Mucosa of descending colon (tissue), 3 donors: ENCODE measurements at regions not wholly inside any gene's neighbourhood (a gene's known extent, or its start where the extent isn't known, plus 50 kb on each side); places are given as distances from the start of the nearest gene placed in this dataset.

Source experiments
- ATAC-seq: fragments of 200-7000 bp; cut with Tn5 transposase; one replicate; pipeline ENCODE4 v1.9.1; 2020; ENCODE audit warnings: mild to moderate bottlenecking, moderate library complexity
- DNase-seq, 3 donors: peaks; one replicate each; pipeline ENCODE4 v3.0.0-alpha.2; 2020
- H3K36me3 ChIP-seq: fragments of 200-600 bp; one replicate; pipeline ENCODE4 v1.8.0; 2021; ENCODE audit warnings: low read depth, mild to moderate bottlenecking
- H3K4me1 ChIP-seq: fragments of 200-600 bp; one replicate; pipeline ENCODE4 v1.8.0; 2021; ENCODE audit warnings: low read depth, mild to moderate bottlenecking
- H3K4me3 ChIP-seq: fragments of 200-600 bp; one replicate; pipeline ENCODE4 v1.8.0; 2021; ENCODE audit warnings: mild to moderate bottlenecking
- H3K9me3 ChIP-seq: fragments of 200-600 bp; one replicate; pipeline ENCODE4 v1.8.0; 2021; ENCODE audit warnings: mild to moderate bottlenecking
- CTCF ChIP-seq: fragments of 200-600 bp; IDR thresholded peaks from one replicate; pipeline ENCODE4 v1.8.0; 2022; ENCODE audit warnings: antibody characterized with exemption, mild to moderate bottlenecking
- intact Hi-C, 2 donors: fragments of 100-400 bp; cut with DNase I in 1 of 2; cut with micrococcal nuclease in 1 of 2; formaldehyde crosslinking; loops; one replicate each; pipeline versions ENCODE4 v1.11.0 to v1.11.1; 2022; cut with DNase I, micrococcal nuclease
- donor health status: DM: no; HTN: no; CAD: no; lungs with moderate emphysema.
- donor health status: DM: no; HTN: no; CAD: no.
- donor health status: DM: no; HTN: yes; CAD: no.

GRCh38 chr19:31485472-31485871 lies 136.2 kb upstream of the TSHZ3 start:
- no peaks in the 10 kb centered on the region for H3K9me3 ChIP-seq
- ATAC-seq (no peak), DNase-seq (no peak)
- H3K36me3 ChIP-seq = no peaks in the 10 kb centered on the region
- intact Hi-C loops = no loop called here
- H3K4me3 ChIP-seq = no peak overlapping the region
- no peaks in the 10 kb centered on the region for H3K4me1 ChIP-seq
- no peak for TF ChIP-seq CTCF

- no peaks in the 10 kb centered on the region for H3K4me1 ChIP-seq
Observed at GRCh38 chr19:31491242-31491641, 142.0 kb upstream of the TSHZ3 start.

GRCh38 chr19:31492050-31492449 lies 142.8 kb upstream of the TSHZ3 start:
- ATAC-seq = no peak
- no peaks in the 10 kb centered on the region for H3K4me1 ChIP-seq
- no peak for DNase-seq
- H3K9me3 ChIP-seq = no peaks in the 10 kb centered on the region
- intact Hi-C loops = no loop called here
- H3K4me3 ChIP-seq = no peak overlapping the region
- no peak for TF ChIP-seq CTCF
- no peaks in the 10 kb centered on the region for H3K36me3 ChIP-seq

More at GRCh38 chr19:31491242-31491641, 142.0 kb upstream of the TSHZ3 start:
- intact Hi-C loops = no loop called here
- Histone ChIP-seq H3K4me3 (no peak overlapping the region), H3K9me3 (no peaks in the 10 kb centered on the region), H3K36me3 (no peaks in the 10 kb centered on the region)
- no peak for DNase-seq
- ATAC-seq = no peak
- no peak for TF ChIP-seq CTCF

- Histone ChIP-seq H3K36me3 (no peaks in the 10 kb centered on the region), H3K9me3 (no peaks in the 10 kb centered on the region), H3K4me1 (no peaks in the 10 kb centered on the region), H3K4me3 (no peak overlapping the region)
- no peak for TF ChIP-seq CTCF
- intact Hi-C loops = no loop called here
- no peak for ATAC-seq
- DNase-seq = no peak
Observed at GRCh38 chr19:31496076-31496475, 146.8 kb upstream of the TSHZ3 start.

GRCh38 chr19:31497709-31498108 lies 148.5 kb upstream of the TSHZ3 start:
- no peak for ATAC-seq
- DNase-seq = no peak
- Histone ChIP-seq H3K36me3 (no peaks in the 10 kb centered on the region), H3K9me3 (no peaks in the 10 kb centered on the region), H3K4me1 (no peaks in the 10 kb centered on the region), H3K4me3 (no peak overlapping the region)
- intact Hi-C loops = no loop called here
- TF ChIP-seq CTCF = no peak

GRCh38 chr19:31498781-31499180 lies 149.5 kb upstream of the TSHZ3 start:
- intact Hi-C loops = no loop called here
- no peak overlapping the region for H3K4me3 ChIP-seq

More at GRCh38 chr19:31498781-31499180, 149.5 kb upstream of the TSHZ3 start:
- TF ChIP-seq CTCF = no peak
- DNase-seq = no peak
- no peak for ATAC-seq
- H3K9me3 ChIP-seq = no peaks in the 10 kb centered on the region
- no peaks in the 10 kb centered on the region for H3K4me1 ChIP-seq
- no peaks in the 10 kb centered on the region for H3K36me3 ChIP-seq
